ENCODE measurements at regions not wholly inside any gene's neighbourhood (a gene's known extent, or its start where the extent isn't known, plus 50 kb on each side); places are given as distances from the start of the nearest gene placed in this dataset.

GRCh38 chr15:70361106-70361505 lies 263.4 kb upstream of the TLE3 start:
- Histone ChIP-seq H3K9me2 (ENCODE audit: insufficient read depth, low read length) (no peaks in the 10 kb centered on the region), H3K27ac (ENCODE audit: low read depth, low read length, poor library complexity, severe bottlenecking) (no peak overlapping the region), H2AFZ (ENCODE audit: low read length) (no peak overlapping the region), H4K20me1 (ENCODE audit: insufficient read depth, low read length) (no peaks in the 10 kb centered on the region), H3K4me2 (ENCODE audit: low read length) (no peak overlapping the region), H3K4me1 (ENCODE audit: insufficient read depth, low read length, poor library complexity, severe bottlenecking) (no peaks in the 10 kb centered on the region), H3K36me3 (ENCODE audit: insufficient read depth, low read length) (no peaks in the 10 kb centered on the region), H3K4me3 (ENCODE audit: low read depth, low read length, poor library complexity, severe bottlenecking) (no peak overlapping the region), H3K9me3 (ENCODE audit: low read length) (0 out of 2 replicates have a peak, but pooled peaks cover 3% of the 10 kb centered on the region), H3K79me2 (ENCODE audit: insufficient read depth, low read depth, low read length) (no peaks in the 10 kb centered on the region)
- no peak for TF ChIP-seq CTCF (conservative IDR thresholded peaks at IDR 0.05; ENCODE audit: low read length)
- no peak for TF ChIP-seq EZH2phosphoT487 (IDR thresholded peaks at IDR 0.05; ENCODE audit: borderline replicate concordance, low read depth, low read length)
- no peak for DNase-seq (ENCODE audit: low spot score)
- no TSS peak for BruUV-seq (replicated peaks)
- ChIA-PET CTCF (ENCODE audit: unreplicated experiment) (no interaction called here), POLR2A (no interaction called here)
- intact Hi-C loops (cut with micrococcal nuclease; ENCODE audit: unreplicated experiment) = no loop called here

GRCh38 chr15:70358871-70359647 lies 261.3 kb upstream of the TLE3 start:
- POLR2A ChIA-PET = no interaction called here
- H2AFZ ChIP-seq (ENCODE audit: low read length) = no peak overlapping the region
- no peaks in the 10 kb centered on the region for H3K9me3 ChIP-seq (ENCODE audit: low read length)
- H3K4me3 ChIP-seq (ENCODE audit: low read depth, low read length, poor library complexity, severe bottlenecking) = no peak overlapping the region
- H3K4me2 ChIP-seq (ENCODE audit: low read length) = no peak overlapping the region
- H4K20me1 ChIP-seq (ENCODE audit: insufficient read depth, low read length) = no peaks in the 10 kb centered on the region
- CTCF ChIA-PET (ENCODE audit: unreplicated experiment) = no interaction called here
- TF ChIP-seq EZH2phosphoT487 (IDR thresholded peaks at IDR 0.05; ENCODE audit: borderline replicate concordance, low read depth, low read length) (no peak), CTCF (conservative IDR thresholded peaks at IDR 0.05; ENCODE audit: low read length) (no peak)
- no peaks in the 10 kb centered on the region for H3K79me2 ChIP-seq (ENCODE audit: insufficient read depth, low read depth, low read length)
- H3K9me2 ChIP-seq (ENCODE audit: insufficient read depth, low read length) = no peaks in the 10 kb centered on the region
- BruUV-seq (replicated peaks) = no TSS peak
- intact Hi-C loops (cut with micrococcal nuclease; ENCODE audit: unreplicated experiment) = no loop called here
- H3K36me3 ChIP-seq (ENCODE audit: insufficient read depth, low read length) = no peaks in the 10 kb centered on the region
- DNase-seq (ENCODE audit: low spot score) = no peak
- H3K27ac ChIP-seq (ENCODE audit: low read depth, low read length, poor library complexity, severe bottlenecking) = no peak overlapping the region
- H3K4me1 ChIP-seq (ENCODE audit: insufficient read depth, low read length, poor library complexity, severe bottlenecking) = no peaks in the 10 kb centered on the region

DNA sequence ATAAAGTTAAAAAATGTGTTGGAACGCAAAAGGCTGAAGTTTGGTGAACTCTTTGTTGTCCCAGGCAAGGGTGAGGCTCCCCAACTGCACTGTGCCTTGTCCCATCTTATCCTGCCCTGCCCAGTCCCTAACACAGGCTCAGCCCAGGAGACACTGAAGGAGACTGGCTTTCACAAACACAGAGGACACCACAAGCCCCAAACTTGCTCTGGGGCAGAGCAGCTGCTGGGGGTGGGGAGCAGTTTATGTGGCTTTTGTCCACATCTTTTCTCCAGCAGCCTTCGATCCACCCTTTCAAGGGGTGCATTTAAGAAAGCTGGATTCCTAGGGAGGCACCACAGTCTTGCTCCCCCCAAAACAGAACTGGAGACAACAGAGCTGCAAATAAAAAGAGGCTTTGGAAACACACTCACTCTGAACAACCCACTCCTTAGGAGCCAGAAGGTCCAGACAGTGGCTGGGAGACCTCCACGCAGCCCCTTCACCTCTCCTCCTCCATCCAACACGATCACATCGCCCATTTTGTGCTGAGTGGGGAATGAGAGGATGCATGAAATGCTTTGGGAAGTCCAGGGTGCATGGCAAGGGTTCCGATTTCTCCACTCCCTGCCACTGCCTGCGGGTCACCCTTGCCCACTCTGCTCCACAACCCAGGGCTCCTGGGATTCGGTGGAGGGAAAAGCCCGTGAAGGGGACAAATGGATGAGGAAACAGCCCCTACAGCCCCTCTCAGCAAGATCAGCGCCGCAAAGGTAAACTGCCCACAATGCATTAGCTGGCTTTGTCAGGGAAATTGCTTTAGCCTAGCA lies 260.5 kb upstream of the TLE3 start:
- intact Hi-C loops (cut with micrococcal nuclease; ENCODE audit: unreplicated experiment) = no loop called here
- Histone ChIP-seq H3K4me1 (ENCODE audit: insufficient read depth, low read length, poor library complexity, severe bottlenecking) (no peaks in the 10 kb centered on the region), H4K20me1 (ENCODE audit: insufficient read depth, low read length) (no peaks in the 10 kb centered on the region), H2AFZ (ENCODE audit: low read length) (no peak overlapping the region), H3K36me3 (ENCODE audit: insufficient read depth, low read length) (no peaks in the 10 kb centered on the region), H3K79me2 (ENCODE audit: insufficient read depth, low read depth, low read length) (no peaks in the 10 kb centered on the region), H3K9me3 (ENCODE audit: low read length) (no peaks in the 10 kb centered on the region), H3K27ac (ENCODE audit: low read depth, low read length, poor library complexity, severe bottlenecking) (no peak overlapping the region), H3K4me3 (ENCODE audit: low read depth, low read length, poor library complexity, severe bottlenecking) (no peak overlapping the region), H3K4me2 (ENCODE audit: low read length) (no peak overlapping the region), H3K9me2 (ENCODE audit: insufficient read depth, low read length) (no peaks in the 10 kb centered on the region)
- POLR2A ChIA-PET = no interaction called here
- BruUV-seq (replicated peaks) = no TSS peak
- CTCF ChIA-PET (ENCODE audit: unreplicated experiment) = no interaction called here
- DNase-seq (ENCODE audit: low spot score) = no peak
- TF ChIP-seq EZH2phosphoT487 (IDR thresholded peaks at IDR 0.05; ENCODE audit: borderline replicate concordance, low read depth, low read length) = no peak
- no peak for TF ChIP-seq CTCF (conservative IDR thresholded peaks at IDR 0.05; ENCODE audit: low read length)

Data from OCI-LY7 (cell line).